ENCODE measurements at regions not wholly inside any gene's neighbourhood (a gene's known extent, or its start where the extent isn't known, plus 50 kb on each side); places are given as distances from the start of the nearest gene placed in this dataset.

DNA sequence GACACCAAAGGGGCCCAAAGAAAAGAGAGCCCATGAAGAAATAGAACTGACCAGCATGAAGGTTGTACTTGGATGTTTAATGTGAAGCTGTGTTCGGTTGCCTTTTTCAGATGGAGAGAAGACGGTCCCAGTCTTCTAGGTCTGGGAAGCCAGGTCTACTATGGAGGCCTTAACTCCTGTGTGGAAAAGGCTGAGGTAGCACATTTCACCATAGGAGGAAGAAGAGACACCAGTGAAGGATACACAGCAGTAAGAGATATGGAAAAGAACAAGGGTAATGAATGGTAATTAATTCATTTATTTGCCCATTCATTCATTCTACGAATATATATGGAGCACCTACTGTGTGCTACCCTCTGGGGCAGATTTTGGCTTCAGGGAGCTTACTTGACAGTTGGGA, 151.6 kb upstream of the PLEKHG7 start:
- no peak for TF ChIP-seq CTCF (conservative IDR thresholded peaks at IDR 0.05; ENCODE audit: low read depth, low read length)
- TF ChIP-seq EZH2 (IDR thresholded peaks at IDR 0.05; ENCODE audit: low read length, unreplicated experiment) = no peak
